Large intestine (tissue), 3 donors: ENCODE measurements at regions not wholly inside any gene's neighbourhood (a gene's known extent, or its start where the extent isn't known, plus 50 kb on each side); places are given as distances from the start of the nearest gene placed in this dataset.

Experiments used
- DNase-seq, 2 donors: peaks; one replicate each; pipeline versions ENCODE4 v3.0.0 to v3.0.0-alpha.2; 2013
- H3K27ac ChIP-seq: one replicate; pipeline ENCODE4 v1.5.1; 2013; ENCODE audit warnings: low read length
- H3K27me3 ChIP-seq: 2 replicates; pipeline ENCODE4 v1.6.1; 2013; ENCODE audit warnings: low read length; ENCODE audit not compliant: control insufficient read depth, insufficient read depth
- H3K36me3 ChIP-seq: 2 replicates; pipeline ENCODE4 v1.6.1; 2013; ENCODE audit warnings: low read length; ENCODE audit not compliant: control insufficient read depth, insufficient read depth
- H3K4me1 ChIP-seq: one replicate; pipeline ENCODE4 v1.6.1; 2013; ENCODE audit warnings: low read length; ENCODE audit not compliant: control insufficient read depth, insufficient read depth
- H3K4me3 ChIP-seq: one replicate; pipeline ENCODE4 v1.5.1; 2013; ENCODE audit warnings: low read length
- H3K9me3 ChIP-seq: one replicate; pipeline ENCODE4 v1.6.1; 2013; ENCODE audit warnings: mild to moderate bottlenecking, low read depth, low read length, moderate library complexity; ENCODE audit not compliant: control insufficient read depth
- WGBS: methylation state at CpG from one replicate; pipeline ENCODE4 v1.1.5; 2013; ENCODE audit warnings: low lambda C conversion rate; ENCODE audit not compliant: insufficient coverage; 5-methylcytosine and 5-hydroxymethylcytosine counted together

GRCh38 chrX:2628751-2629315 is 62.3 kb upstream of the CD99 start:
- no peaks in the 10 kb centered on the region for H3K4me1 ChIP-seq
- H3K4me3 ChIP-seq, result no peak overlapping the region
- H3K27me3 ChIP-seq, result no peaks in the 10 kb centered on the region
- no peak for DNase-seq
- H3K27ac ChIP-seq, result no peak overlapping the region
- H3K9me3 ChIP-seq, result no peaks in the 10 kb centered on the region
- WGBS, result no CpG with 5 or more reads among the region's 2 CpGs
- peaks cover 55% of the 10 kb centered on the region for H3K36me3 ChIP-seq

- no peak overlapping the region for H3K4me3 ChIP-seq
- H3K36me3 ChIP-seq, result peaks cover 58% of the 10 kb centered on the region
- no peak overlapping the region for H3K27ac ChIP-seq
- H3K9me3 ChIP-seq, result no peaks in the 10 kb centered on the region
- no peaks in the 10 kb centered on the region for H3K4me1 ChIP-seq
- DNase-seq, result peak in 1 of 2 donors; percentile 27
- no peaks in the 10 kb centered on the region for H3K27me3 ChIP-seq
- 33% methylated on average over 1 of the region's 3 CpGs for WGBS
These were observed 63.7 kb upstream of the CD99 start for GRCh38 chrX:2627272-2627867.

GRCh38 chrX:2626750-2627149 is 64.3 kb upstream of the CD99 start:
- H3K9me3 ChIP-seq, result no peaks in the 10 kb centered on the region
- H3K36me3 ChIP-seq, result peaks cover 56% of the 10 kb centered on the region
- whole genome bisulfite sequencing, result 100% methylated on average over 1 of the region's 2 CpGs
- H3K4me3 ChIP-seq, result no peak overlapping the region
- no peak overlapping the region for H3K27ac ChIP-seq
- H3K4me1 ChIP-seq, result no peaks in the 10 kb centered on the region
- no peaks in the 10 kb centered on the region for H3K27me3 ChIP-seq
- no peak for DNase-seq

GRCh38 chrX:2620576-2620975 is 70.5 kb upstream of the CD99 start:
- WGBS, result 100% methylated on average over 1 of the region's 3 CpGs
- Histone ChIP-seq H3K4me3 (no peak overlapping the region), H3K9me3 (no peaks in the 10 kb centered on the region), H3K27ac (no peak overlapping the region), H3K36me3 (peaks cover 34% of the 10 kb centered on the region), H3K4me1 (no peaks in the 10 kb centered on the region), H3K27me3 (no peaks in the 10 kb centered on the region)
- no peak for DNase-seq

GRCh38 chrX:2618516-2618915 is 72.6 kb upstream of the CD99 start:
- Histone ChIP-seq H3K9me3 (no peaks in the 10 kb centered on the region), H3K27me3 (no peaks in the 10 kb centered on the region), H3K36me3 (peaks cover 39% of the 10 kb centered on the region), H3K4me1 (peaks cover 3% of the 10 kb centered on the region), H3K4me3 (no peak overlapping the region), H3K27ac (no peak overlapping the region)
- 100% methylated on average over 2 of the region's 4 CpGs for WGBS
- no peak for DNase-seq

- H3K4me3 ChIP-seq, result no peak overlapping the region
- peaks cover 11% of the 10 kb centered on the region for H3K4me1 ChIP-seq
- peaks cover 35% of the 10 kb centered on the region for H3K36me3 ChIP-seq
- peak; percentile 31 to 61 for DNase-seq
- peak overlapping the region; percentile 54 for H3K27ac ChIP-seq
- WGBS, result 40% methylated on average over 1 of the region's 3 CpGs
- H3K27me3 ChIP-seq, result no peaks in the 10 kb centered on the region
- H3K9me3 ChIP-seq, result no peaks in the 10 kb centered on the region
These were observed 76.2 kb upstream of the CD99 start for GRCh38 chrX:2614911-2615310.

- peak in 1 of 2 donors; percentile 33 for DNase-seq
- whole genome bisulfite sequencing, result 8% methylated on average over 5 of the region's 10 CpGs
- H3K27ac ChIP-seq, result peak overlapping the region; percentile 95
These were observed 80.6 kb upstream of the CD99 start for GRCh38 chrX:2610246-2611170.

GRCh38 chrX:2609431-2610238 is 81.5 kb upstream of the CD99 start:
- Histone ChIP-seq H3K36me3 (peaks cover 17% of the 10 kb centered on the region), H3K27ac (peak overlapping the region; percentile 95), H3K4me1 (peaks cover 11% of the 10 kb centered on the region), H3K4me3 (peak overlapping the region; percentile 78), H3K9me3 (no peaks in the 10 kb centered on the region), H3K27me3 (no peaks in the 10 kb centered on the region)
- peak in 1 of 2 donors; percentile 70 for DNase-seq
- 0% methylated on average over 4 of the region's 44 CpGs for WGBS

More at GRCh38 chrX:2610246-2611170, 80.6 kb upstream of the CD99 start:
- Histone ChIP-seq H3K9me3 (no peaks in the 10 kb centered on the region), H3K27me3 (no peaks in the 10 kb centered on the region), H3K4me3 (peak overlapping the region; percentile 78), H3K4me1 (peaks cover 11% of the 10 kb centered on the region), H3K36me3 (peaks cover 15% of the 10 kb centered on the region)

- H3K36me3 ChIP-seq, result peaks cover 13% of the 10 kb centered on the region
- peaks cover 9% of the 10 kb centered on the region for H3K4me1 ChIP-seq
- no peaks in the 10 kb centered on the region for H3K9me3 ChIP-seq
- peak overlapping the region; percentile 86 for H3K27ac ChIP-seq
- DNase-seq, result peak; percentile 92 to 98
- WGBS, result no CpG with 5 or more reads among the region's 63 CpGs
- H3K27me3 ChIP-seq, result no peaks in the 10 kb centered on the region
- H3K4me3 ChIP-seq, result peak overlapping the region; percentile 80
These were observed 82.3 kb upstream of the CD99 start for GRCh38 chrX:2608638-2609430.
